Left lobe of liver (tissue), 2 donors: ENCODE measurements at regions not wholly inside any gene's neighbourhood (a gene's known extent, or its start where the extent isn't known, plus 50 kb on each side); places are given as distances from the start of the nearest gene placed in this dataset.
A peak's percentile ranks its signal among the peaks of the same experiment; 100 is the strongest.
"Not testable (repeated sequence)": the region's sequence is repeated elsewhere in the genome, so short reads cannot be mapped to it uniquely, and the experiment has no call there.

Source experiments
- ATAC-seq: fragments of 200-7000 bp; cut with Tn5 transposase; one replicate; pipeline ENCODE4 v1.9.1; 2020; ENCODE audit warnings: mild to moderate bottlenecking, moderate library complexity
- DNase-seq: peaks from one replicate; pipeline ENCODE4 v3.0.0-alpha.2; 2020; ENCODE audit warnings: low spot score
- donor health status: DM: no; HTN: no; CAD: no; lungs with moderate emphysema.
- donor health status: DM: no; HTN: yes; CAD: no.

- ATAC-seq (no peak), DNase-seq (no peak)
Observed at GRCh38 chr13:63840551-63841421, 2425.1 kb upstream of the PCDH20 start.

GRCh38 chr13:63838366-63839110 is 2422.9 kb upstream of the PCDH20 start:
- ATAC-seq, result no peak
- DNase-seq, result no peak

DNA sequence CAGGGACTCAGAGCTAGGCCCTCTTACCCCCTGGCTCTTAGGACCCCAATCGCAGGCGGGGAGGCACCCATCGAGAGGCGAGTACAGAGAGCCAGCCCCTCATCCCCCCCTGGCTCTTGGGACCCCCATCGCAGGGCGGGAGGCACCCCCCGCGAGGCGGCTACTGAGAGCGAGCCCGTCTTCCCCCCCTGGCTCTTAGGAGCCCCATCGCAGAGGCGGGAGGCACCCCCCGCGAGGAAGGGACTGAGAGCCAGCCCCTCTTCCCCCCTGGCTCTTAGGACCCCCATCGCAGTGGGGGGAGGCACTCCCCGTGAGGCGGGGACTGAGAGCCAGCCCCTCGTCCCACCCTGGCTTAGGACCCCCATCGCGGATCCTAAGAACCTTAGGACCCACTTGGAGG is 2422.1 kb upstream of the PCDH20 start:
- not testable (repeated sequence) for DNase-seq, ATAC-seq

DNA sequence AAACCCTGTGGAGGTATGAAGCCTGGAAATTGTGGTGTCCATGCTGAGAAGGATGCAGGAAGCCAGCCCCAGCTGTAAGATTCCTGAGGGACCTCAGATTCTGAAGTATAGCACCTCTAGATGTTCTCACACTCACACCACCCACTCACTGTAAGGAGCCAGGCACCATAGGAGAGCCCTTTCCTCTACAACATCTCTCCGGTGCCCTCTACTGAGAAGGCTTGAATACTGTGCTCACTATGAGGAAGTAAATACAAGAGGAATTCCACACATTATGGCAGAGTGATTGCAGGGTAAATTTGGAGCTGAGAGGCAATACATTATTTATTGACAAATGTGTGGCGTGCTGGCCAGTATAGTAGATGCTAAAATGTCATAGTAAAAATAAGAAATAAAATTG is 2414.0 kb upstream of the PCDH20 start:
- peak; percentile 40 for ATAC-seq

GRCh38 chr13:63821785-63822184 is 2406.1 kb upstream of the PCDH20 start:
- DNase-seq, ATAC-seq: not testable (repeated sequence)

More for the DNA sequence above, 2414.0 kb upstream of the PCDH20 start:
- not testable (repeated sequence) for DNase-seq

GRCh38 chr13:63811428-63812004 is 2395.9 kb upstream of the PCDH20 start:
- not testable (repeated sequence) for DNase-seq

GRCh38 chr13:63791134-63791533 is 2375.5 kb upstream of the PCDH20 start:
- DNase-seq, ATAC-seq: not testable (repeated sequence)

More at GRCh38 chr13:63811428-63812004, 2395.9 kb upstream of the PCDH20 start:
- not testable (repeated sequence) for ATAC-seq

DNA sequence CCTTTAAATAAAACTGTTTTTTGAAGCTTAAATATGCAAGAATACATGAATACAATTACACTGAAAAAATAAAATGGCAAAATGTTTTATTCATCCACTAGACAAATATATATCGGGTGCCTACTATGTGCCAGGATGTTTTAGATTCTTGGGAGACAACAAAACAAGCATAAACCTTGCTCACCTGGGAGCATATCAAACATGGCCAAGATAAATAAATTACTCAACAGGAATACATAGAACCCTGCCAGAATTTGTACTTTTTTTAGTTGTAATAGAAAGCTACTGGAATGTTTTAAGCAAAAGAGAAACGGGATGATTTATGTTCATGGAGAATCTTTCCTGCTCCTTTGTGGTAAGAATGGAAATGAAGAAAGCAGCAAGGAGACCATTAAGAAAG is 2358.5 kb upstream of the PCDH20 start:
- ATAC-seq (peak; percentile 74), DNase-seq (no peak)

GRCh38 chr13:63773476-63773875 is 2357.8 kb upstream of the PCDH20 start:
- ATAC-seq, result no peak
- no peak for DNase-seq

DNA sequence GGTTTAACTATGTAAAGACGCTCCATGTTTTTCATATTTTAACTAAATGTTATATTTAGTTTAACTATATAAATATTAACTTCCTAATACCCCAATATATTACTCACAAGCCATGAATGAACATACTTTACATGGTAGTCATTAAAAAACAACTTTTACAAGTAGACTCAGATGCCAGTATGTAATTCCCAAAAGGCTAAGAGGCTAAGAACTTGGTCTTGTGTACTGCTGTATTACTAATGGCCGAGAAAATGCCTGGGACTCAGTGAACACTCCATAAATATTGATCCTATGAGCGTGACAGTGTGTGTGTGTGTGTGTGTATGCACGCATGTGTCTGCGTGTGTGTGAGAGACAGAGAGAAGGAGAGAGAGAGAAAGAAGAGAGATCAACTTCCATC is 2342.0 kb upstream of the PCDH20 start:
- ATAC-seq, DNase-seq: not testable (repeated sequence)

- DNase-seq, result not testable (repeated sequence)
- peak; percentile 38 for ATAC-seq
Observed at GRCh38 chr13:63749857-63750256, 2334.2 kb upstream of the PCDH20 start.

GRCh38 chr13:63741814-63742101 is 2326.1 kb upstream of the PCDH20 start:
- not testable (repeated sequence) for ATAC-seq

DNA sequence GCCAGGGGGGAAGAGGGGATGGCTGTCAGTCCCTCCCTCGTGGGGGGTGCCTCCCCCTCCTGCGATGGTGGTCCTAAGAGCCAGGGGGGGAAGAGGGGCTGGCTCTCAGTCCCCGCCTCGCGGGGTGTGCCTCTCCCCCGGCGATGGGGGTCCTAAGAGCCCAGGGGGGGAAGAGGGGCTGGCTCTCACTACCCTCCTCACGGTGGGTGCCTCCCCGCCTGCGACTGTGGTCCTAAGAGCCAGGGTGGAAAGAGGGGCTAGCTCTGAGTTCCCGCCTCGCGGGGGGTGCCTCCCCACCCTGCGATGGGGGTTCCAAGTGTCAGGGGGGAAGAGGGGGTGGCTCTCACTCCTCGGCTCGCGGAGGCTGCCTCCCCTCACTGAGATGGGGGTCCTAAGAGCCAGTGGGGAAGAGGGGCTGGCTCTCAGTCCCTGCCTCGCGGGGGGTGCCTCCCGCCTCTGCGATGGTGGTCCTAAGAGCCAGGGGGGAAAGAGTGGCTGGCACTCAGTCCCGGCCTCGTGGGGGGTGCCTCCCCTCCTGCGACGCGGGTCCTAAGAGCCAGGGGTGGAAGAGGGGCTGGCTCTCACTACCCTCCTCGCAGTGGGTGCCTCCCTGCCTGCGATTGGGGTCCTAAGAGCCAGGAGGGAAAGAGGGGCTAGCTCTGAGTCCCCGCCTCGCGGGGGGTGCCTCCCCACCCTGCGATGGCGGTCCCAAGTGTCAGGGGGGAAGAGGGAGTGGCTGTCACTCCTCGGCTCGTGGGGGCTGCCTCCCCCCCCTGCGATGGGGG is 2325.6 kb upstream of the PCDH20 start:
- no peak for DNase-seq
- no peak for ATAC-seq

More at GRCh38 chr13:63741814-63742101, 2326.1 kb upstream of the PCDH20 start:
- not testable (repeated sequence) for DNase-seq

- not testable (repeated sequence) for DNase-seq, ATAC-seq
Observed at GRCh38 chr13:63739112-63739735, 2323.6 kb upstream of the PCDH20 start.

- ATAC-seq, result no peak
- DNase-seq, result no peak
Observed at GRCh38 chr13:63737418-63737817, 2321.8 kb upstream of the PCDH20 start.

DNA sequence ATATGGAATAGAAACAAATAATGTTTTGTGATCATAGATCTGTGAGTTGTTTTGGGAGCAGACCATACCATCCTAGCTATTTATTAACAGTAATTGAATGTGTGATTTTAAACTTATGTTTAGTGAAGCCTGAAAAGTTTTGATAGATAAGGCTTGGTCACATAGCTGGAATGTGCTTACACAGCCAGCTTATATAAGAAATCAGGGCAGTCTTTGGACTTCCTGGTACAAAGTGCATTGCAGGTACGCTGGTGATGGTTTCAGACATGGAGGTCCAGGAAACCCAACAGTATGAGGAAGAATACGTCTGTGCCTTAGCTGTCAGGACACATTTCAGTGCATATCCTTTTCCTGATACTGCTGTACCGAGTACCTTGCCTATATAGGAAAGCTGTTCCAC is 2316.2 kb upstream of the PCDH20 start:
- no peak for ATAC-seq
- DNase-seq, result no peak

DNA sequence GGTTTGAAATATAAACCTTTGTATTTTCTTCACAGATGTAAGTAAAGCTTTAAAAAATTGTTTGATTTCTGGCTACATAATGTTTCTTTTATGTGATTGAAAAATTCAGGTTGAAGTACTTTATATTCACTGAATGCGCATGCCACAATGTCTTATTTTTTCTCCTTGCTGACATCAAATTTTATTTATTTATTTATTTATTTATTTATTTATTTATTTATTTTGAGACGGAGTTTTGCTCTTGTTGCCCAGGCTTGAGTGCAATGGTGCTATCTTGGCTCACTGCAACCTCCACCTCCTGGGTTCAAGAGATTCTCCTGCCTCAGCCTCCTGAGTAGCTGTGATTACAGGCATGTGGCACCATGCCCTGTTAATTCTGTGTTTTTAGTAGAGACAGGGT is 2296.5 kb upstream of the PCDH20 start:
- not testable (repeated sequence) for DNase-seq, ATAC-seq

- ATAC-seq (no peak), DNase-seq (no peak)
Observed at GRCh38 chr13:63706751-63707150, 2291.1 kb upstream of the PCDH20 start.

- ATAC-seq, result no peak
- DNase-seq, result no peak
Observed at GRCh38 chr13:63704521-63704920, 2288.9 kb upstream of the PCDH20 start.

- DNase-seq, result no peak
- no peak for ATAC-seq
Observed at GRCh38 chr13:63700350-63700749, 2284.7 kb upstream of the PCDH20 start.
